ENCODE measurements at regions not wholly inside any gene's neighbourhood (a gene's known extent, or its start where the extent isn't known, plus 50 kb on each side); places are given as distances from the start of the nearest gene placed in this dataset.
"Not testable (repeated sequence)": the region's sequence is repeated elsewhere in the genome, so short reads cannot be mapped to it uniquely, and the experiment has no call there.

GRCh38 chr16:88148682-88149081 is 197.4 kb downstream of the BANP start:
- POLR2A ChIA-PET (ENCODE audit: partially characterized antibody); H3K4me3 ChIP-seq (ENCODE audit: extremely low read depth in 1 of 4, insufficient read depth in 2 of 4, low read depth in 3 of 4, low read length in 4 of 4): not testable (repeated sequence)

GRCh38 chr16:88149158-88149603 is 197.9 kb downstream of the BANP start:
- H2BK120ac ChIP-seq (replicated peaks; ENCODE audit: low read depth, low read length); H3K27ac ChIP-seq (ENCODE audit: low read depth, low read length); H3K9me3 ChIP-seq (ENCODE audit: insufficient read depth in 2 of 2, low read depth in 1 of 2, low read length in 1 of 2); H3K9ac ChIP-seq (replicated peaks in 1 of 4; ENCODE audit: extremely low read depth in 1 of 4, low read depth in 3 of 4, low read length in 3 of 4); H2BK5ac ChIP-seq (ENCODE audit: low read depth, low read length); H2AFZ ChIP-seq (ENCODE audit: low read length); H3K27me3 ChIP-seq (replicated peaks in 1 of 4; ENCODE audit: control insufficient read depth in 3 of 4, extremely low read depth in 1 of 4, insufficient read depth in 3 of 4, low read length in 3 of 4); H3K4me3 ChIP-seq (ENCODE audit: extremely low read depth in 1 of 4, insufficient read depth in 2 of 4, low read depth in 3 of 4, low read length in 4 of 4); H3K4me2 ChIP-seq (ENCODE audit: insufficient read depth in 1 of 2, low read depth in 2 of 2, low read length in 2 of 2); H3K56ac ChIP-seq (replicated peaks; ENCODE audit: insufficient read length, low read depth, low read length); H3K79me2 ChIP-seq (ENCODE audit: control insufficient read depth in 1 of 2, insufficient read depth in 2 of 2, low read length in 2 of 2); H3K36me3 ChIP-seq (ENCODE audit: control insufficient read depth in 2 of 4, insufficient read depth in 4 of 4, low read length in 3 of 4); H3K4ac ChIP-seq (replicated peaks; ENCODE audit: insufficient read length, low read depth, low read length); DNase-seq (ENCODE audit: low read depth in 1 of 2, low spot score in 2 of 2); H2AK5ac ChIP-seq (ENCODE audit: low read depth, low read length); H3K18ac ChIP-seq (ENCODE audit: extremely low read depth, low read length); H3K14ac ChIP-seq (ENCODE audit: insufficient read length); H4K5ac ChIP-seq (ENCODE audit: insufficient read length, low read depth, low read length); H2BK15ac ChIP-seq (ENCODE audit: low read length); H4K8ac ChIP-seq (ENCODE audit: extremely low read depth, insufficient read depth, low read length); H3K23me2 ChIP-seq (ENCODE audit: low read depth, low read length); H4K91ac ChIP-seq (replicated peaks; ENCODE audit: insufficient read length, low read length); POLR2A ChIA-PET (ENCODE audit: partially characterized antibody); H2BK12ac ChIP-seq (ENCODE audit: low read depth, low read length); H4K20me1 ChIP-seq (replicated peaks in 1 of 2; ENCODE audit: control insufficient read depth in 1 of 2, insufficient read depth in 2 of 2, low read length in 2 of 2); FAIRE-seq; H3K4me1 ChIP-seq (replicated peaks in 1 of 4; ENCODE audit: control insufficient read depth in 3 of 4, insufficient read depth in 4 of 4, low read length in 3 of 4); H3K79me1 ChIP-seq (ENCODE audit: low read depth, low read length); H3K23ac ChIP-seq (ENCODE audit: insufficient read length); H2BK20ac ChIP-seq (ENCODE audit: low read length): not testable (repeated sequence)
- WGBS, 2 experiments (ENCODE audit: extremely low coverage in 1 of 2, insufficient coverage in 1 of 2, insufficient read length in 1 of 2, insufficient replicate concordance in 2 of 2, low coverage in 1 of 2, low lambda C conversion rate in 2 of 2, missing lambda C conversion rate in 1 of 2): 89% methylated on average over 13 of the region's 14 CpGs; no CpG with 5 or more reads in 1 of the 2 experiments
- CTCF ChIA-PET (ENCODE audit: partially characterized antibody): interaction anchor here (0.7 kb wide), 1 partner anchor 289 kb away, joined by 3 read pairs; no protein-coding TSS in a partner anchor

More at GRCh38 chr16:88148682-88149081, 197.4 kb downstream of the BANP start:
- not testable (repeated sequence) for H3K23ac ChIP-seq (ENCODE audit: insufficient read length); FAIRE-seq; H4K5ac ChIP-seq (ENCODE audit: insufficient read length, low read depth, low read length); H2BK5ac ChIP-seq (ENCODE audit: low read depth, low read length); H3K23me2 ChIP-seq (ENCODE audit: low read depth, low read length); H3K4ac ChIP-seq (replicated peaks; ENCODE audit: insufficient read length, low read depth, low read length); H2BK12ac ChIP-seq (ENCODE audit: low read depth, low read length); H3K27ac ChIP-seq (ENCODE audit: low read depth, low read length); H2AFZ ChIP-seq (ENCODE audit: low read length); H3K4me1 ChIP-seq (replicated peaks in 1 of 4; ENCODE audit: control insufficient read depth in 3 of 4, insufficient read depth in 4 of 4, low read length in 3 of 4); H3K4me2 ChIP-seq (ENCODE audit: insufficient read depth in 1 of 2, low read depth in 2 of 2, low read length in 2 of 2); H4K20me1 ChIP-seq (replicated peaks in 1 of 2; ENCODE audit: control insufficient read depth in 1 of 2, insufficient read depth in 2 of 2, low read length in 2 of 2); DNase-seq (ENCODE audit: low read depth in 1 of 2, low spot score in 2 of 2); H4K91ac ChIP-seq (replicated peaks; ENCODE audit: insufficient read length, low read length); H3K56ac ChIP-seq (replicated peaks; ENCODE audit: insufficient read length, low read depth, low read length); H3K18ac ChIP-seq (ENCODE audit: extremely low read depth, low read length); H3K79me1 ChIP-seq (ENCODE audit: low read depth, low read length); H3K9me3 ChIP-seq (ENCODE audit: insufficient read depth in 2 of 2, low read depth in 1 of 2, low read length in 1 of 2); H3K14ac ChIP-seq (ENCODE audit: insufficient read length); H3K79me2 ChIP-seq (ENCODE audit: control insufficient read depth in 1 of 2, insufficient read depth in 2 of 2, low read length in 2 of 2); H2AK5ac ChIP-seq (ENCODE audit: low read depth, low read length); H2BK20ac ChIP-seq (ENCODE audit: low read length); H2BK15ac ChIP-seq (ENCODE audit: low read length); H3K9ac ChIP-seq (replicated peaks in 1 of 4; ENCODE audit: extremely low read depth in 1 of 4, low read depth in 3 of 4, low read length in 3 of 4); H3K36me3 ChIP-seq (ENCODE audit: control insufficient read depth in 2 of 4, insufficient read depth in 4 of 4, low read length in 3 of 4); H4K8ac ChIP-seq (ENCODE audit: extremely low read depth, insufficient read depth, low read length); H3K27me3 ChIP-seq (replicated peaks in 1 of 4; ENCODE audit: control insufficient read depth in 3 of 4, extremely low read depth in 1 of 4, insufficient read depth in 3 of 4, low read length in 3 of 4); H2BK120ac ChIP-seq (replicated peaks; ENCODE audit: low read depth, low read length)
- CTCF ChIA-PET (ENCODE audit: partially characterized antibody): interaction anchor here (0.7 kb wide), 1 partner anchor 290 kb away, joined by 3 read pairs; no protein-coding TSS in a partner anchor
- 80% methylated on average over 7 of the region's 11 CpGs; no CpG with 5 or more reads in 1 of the 2 experiments for WGBS, 2 experiments (ENCODE audit: extremely low coverage in 1 of 2, insufficient coverage in 1 of 2, insufficient read length in 1 of 2, insufficient replicate concordance in 2 of 2, low coverage in 1 of 2, low lambda C conversion rate in 2 of 2, missing lambda C conversion rate in 1 of 2)

Data from H1 (cell line).